Esophagus muscularis mucosa (tissue), 4 donors: ENCODE measurements at regions not wholly inside any gene's neighbourhood (a gene's known extent, or its start where the extent isn't known, plus 50 kb on each side); places are given as distances from the start of the nearest gene placed in this dataset.

ENCODE experiments used
- DNase-seq: peaks from one replicate; pipeline ENCODE4 v3.0.0-alpha.2; 2017; ENCODE audit errors: extremely low spot score
- H3K27ac ChIP-seq, 4 donors: fragments of 200-600 bp; sonication (generic); replicated peaks in 1 of 4; 1 replicate in 3 of 4; 2 replicates in 1 of 4; pipeline ENCODE4 v1.5.1; 2016 to 2019; ENCODE audit warnings: mild to moderate bottlenecking in 1 of 4
- H3K27me3 ChIP-seq, 4 donors: fragments of 200-600 bp; sonication (generic); one replicate each; pipeline versions ENCODE4 v1.5.1 to v1.6.0; 2016 to 2019
- H3K36me3 ChIP-seq, 4 donors: fragments of 200-600 bp; sonication (generic); one replicate each; pipeline ENCODE4 v1.5.1; 2016 to 2019
- H3K4me1 ChIP-seq, 4 donors: fragments of 200-600 bp; sonication (generic); one replicate each; pipeline ENCODE4 v1.5.1; 2016 to 2019
- H3K4me3 ChIP-seq, 4 donors: fragments of 200-600 bp; sonication (generic); 1 replicate in 2 of 4; 2 replicates in 2 of 4; pipeline ENCODE4 v1.5.1; 2016 to 2019; ENCODE audit warnings: mild to moderate bottlenecking in 4 of 4, moderate library complexity in 1 of 4
- H3K9me3 ChIP-seq, 4 donors: fragments of 200-600 bp; sonication (generic); 1 replicate in 3 of 4; 2 replicates in 1 of 4; pipeline ENCODE4 v1.5.1; 2016 to 2019
- CTCF ChIP-seq, 3 experiments: fragments of 200-600 bp in 2 of 3; fragments of 450-650 bp in 1 of 3; sonication (generic) in 2 of 3; IDR thresholded peaks; one replicate each; pipeline ENCODE4 v1.5.1; 2017 to 2019; ENCODE audit warnings: antibody characterized with exemption in 3 of 3, mild to moderate bottlenecking in 2 of 3, moderate library complexity in 1 of 3
- EP300 ChIP-seq: sonication (generic); formaldehyde crosslinking; IDR thresholded peaks from one replicate; pipeline ENCODE4 v1.6.1; 2017; ENCODE audit warnings: antibody characterized with exemption
- POLR2A ChIP-seq: fragments of 450-650 bp; IDR thresholded peaks from one replicate; pipeline ENCODE4 v1.6.1; 2017; ENCODE audit warnings: antibody characterized with exemption, moderate library complexity, mild to moderate bottlenecking, low read depth
- POLR2AphosphoS5 ChIP-seq, 2 donors: sonication (generic); formaldehyde crosslinking; IDR thresholded peaks; one replicate each; pipeline ENCODE4 v1.6.1; 2017; ENCODE audit warnings: antibody characterized with exemption in 2 of 2
- WGBS: methylation state at CpG from one replicate; pipeline ENCODE4 v1.1.5; 2018; 5-methylcytosine and 5-hydroxymethylcytosine counted together
- intact Hi-C: fragments of 100-400 bp; cut with DNase I; formaldehyde crosslinking; loops from one replicate; pipeline ENCODE4 v1.15.1; 2023

- 88% methylated on average over 2 of the region's 2 CpGs for WGBS
- intact Hi-C loops: no loop called here
- no peak for DNase-seq
These were observed 144.8 kb downstream of the ASCL1 start for GRCh38 chr12:103102225-103102744.

DNA sequence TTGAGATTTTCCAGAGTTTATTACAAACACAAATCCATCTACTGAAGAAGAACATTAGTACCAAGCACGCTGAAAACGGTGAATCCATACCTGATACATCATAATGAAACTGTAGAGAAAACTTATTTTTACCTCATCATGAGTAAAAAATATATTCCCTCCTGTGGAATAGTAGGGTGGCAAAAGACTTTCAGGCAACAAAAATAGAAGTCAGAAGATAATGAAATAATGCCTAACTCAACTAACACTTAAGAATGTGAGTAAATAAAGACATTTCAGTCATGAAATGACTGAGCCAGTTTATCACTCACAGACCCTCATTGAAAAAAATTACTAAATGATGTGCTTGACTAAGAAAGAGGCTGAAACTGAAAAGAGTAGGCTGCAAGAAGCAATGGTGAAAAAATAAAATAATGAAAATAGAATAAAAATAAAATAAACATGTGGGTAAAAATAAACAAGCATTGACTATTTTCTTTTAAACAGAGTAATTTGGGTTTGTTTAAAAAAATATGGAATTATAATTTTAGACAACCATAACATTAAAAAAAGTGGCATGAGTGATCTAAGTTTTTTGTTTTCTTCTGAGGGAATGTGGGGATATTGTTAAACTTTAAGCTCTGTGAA is 148.6 kb downstream of the ASCL1 start:
- Histone ChIP-seq H3K27me3 (peaks cover 0 to 8% (median 0%) of the 10 kb centered on the region in 4 donors), H3K36me3 (no peaks in the 10 kb centered on the region), H3K4me3 (no peak overlapping the region), H3K9me3 (no peaks in the 10 kb centered on the region), H3K4me1 (no peaks in the 10 kb centered on the region), H3K27ac (no peak overlapping the region)
- intact Hi-C loops: no loop called here
- DNase-seq: no peak
- TF ChIP-seq POLR2A (no peak), CTCF (IDR thresholded peaks at IDR 0.05) (no peak), POLR2AphosphoS5 (IDR thresholded peaks at IDR 0.05) (no peak), EP300 (no peak)
- 86% methylated on average over 2 of the region's 2 CpGs for WGBS

More at GRCh38 chr12:103102225-103102744, 144.8 kb downstream of the ASCL1 start:
- TF ChIP-seq POLR2AphosphoS5 (IDR thresholded peaks at IDR 0.05) (no peak), POLR2A (no peak)
- H3K27me3 ChIP-seq: peaks cover 0 to 8% (median 0%) of the 10 kb centered on the region in 4 donors
- H3K36me3 ChIP-seq: no peaks in the 10 kb centered on the region
- no peaks in the 10 kb centered on the region for H3K9me3 ChIP-seq
- H3K27ac ChIP-seq: no peak overlapping the region
- no peaks in the 10 kb centered on the region for H3K4me1 ChIP-seq
- H3K4me3 ChIP-seq: no peak overlapping the region

- Histone ChIP-seq H3K27ac (no peak overlapping the region), H3K4me3 (no peak overlapping the region), H3K27me3 (no peaks in the 10 kb centered on the region), H3K36me3 (no peaks in the 10 kb centered on the region), H3K9me3 (no peaks in the 10 kb centered on the region), H3K4me1 (no peaks in the 10 kb centered on the region)
- no peak for DNase-seq
- no peak for TF ChIP-seq CTCF (IDR thresholded peaks at IDR 0.05)
- WGBS: 55% methylated on average over 3 of the region's 3 CpGs
- intact Hi-C loops: no loop called here
These were observed 152.4 kb downstream of the ASCL1 start for GRCh38 chr12:103109861-103110260.

GRCh38 chr12:103114296-103115055 is 157.0 kb downstream of the ASCL1 start:
- no peak for DNase-seq
- TF ChIP-seq POLR2A: no peak
- TF ChIP-seq EP300: no peak
- TF ChIP-seq POLR2AphosphoS5 (IDR thresholded peaks at IDR 0.05): no peak
- no peak for TF ChIP-seq CTCF (IDR thresholded peaks at IDR 0.05)
- Histone ChIP-seq H3K36me3 (no peaks in the 10 kb centered on the region), H3K9me3 (no peaks in the 10 kb centered on the region), H3K27me3 (no peaks in the 10 kb centered on the region), H3K4me3 (no peak overlapping the region), H3K4me1 (no peaks in the 10 kb centered on the region), H3K27ac (no peak overlapping the region)
- intact Hi-C loops: no loop called here
- 86% methylated on average over 5 of the region's 5 CpGs for WGBS

GRCh38 chr12:103128862-103129501 is 171.5 kb downstream of the ASCL1 start:
- Histone ChIP-seq H3K9me3 (peaks cover 0 to 14% (median 6%) of the 10 kb centered on the region in 4 donors), H3K4me1 (no peaks in the 10 kb centered on the region), H3K4me3 (no peak overlapping the region), H3K27ac (no peak overlapping the region), H3K27me3 (no peaks in the 10 kb centered on the region), H3K36me3 (no peaks in the 10 kb centered on the region)
- intact Hi-C loops: no loop called here
- WGBS: 81% methylated on average over 3 of the region's 3 CpGs
- no peak for DNase-seq
- TF ChIP-seq CTCF (IDR thresholded peaks at IDR 0.05) (no peak), EP300 (no peak), POLR2AphosphoS5 (IDR thresholded peaks at IDR 0.05) (no peak), POLR2A (no peak)
